Kidney epithelial cell (primary cell): ENCODE measurements at regions not wholly inside any gene's neighbourhood (a gene's known extent, or its start where the extent isn't known, plus 50 kb on each side); places are given as distances from the start of the nearest gene placed in this dataset.

Source experiments
- DNase-seq: peaks from one replicate; pipeline ENCODE4 v3.0.0-alpha.2; 2010; ENCODE audit warnings: low read depth
- H3K27me3 ChIP-seq: 2 replicates; pipeline ENCODE4 v1.6.0; 2011; ENCODE audit warnings: low read length; ENCODE audit not compliant: control insufficient read depth, insufficient read depth
- H3K36me3 ChIP-seq: 2 replicates; pipeline ENCODE4 v1.5.1; 2011; ENCODE audit warnings: low read length; ENCODE audit not compliant: control insufficient read depth, insufficient read depth
- H3K4me3 ChIP-seq: 2 replicates; pipeline ENCODE4 v1.5.1; 2011; ENCODE audit warnings: low read depth, mild to moderate bottlenecking, control low read depth, low read length
- TF ChIP-seq, protein P1 (sequence below): IDR thresholded peaks from 2 replicates; pipeline ENCODE4 v1.5.1; 2011; ENCODE audit warnings: mild to moderate bottlenecking, moderate library complexity, low read length, control low read depth, inconsistent platforms; ENCODE audit not compliant: insufficient read depth, poor library complexity, severe bottlenecking

DNA sequence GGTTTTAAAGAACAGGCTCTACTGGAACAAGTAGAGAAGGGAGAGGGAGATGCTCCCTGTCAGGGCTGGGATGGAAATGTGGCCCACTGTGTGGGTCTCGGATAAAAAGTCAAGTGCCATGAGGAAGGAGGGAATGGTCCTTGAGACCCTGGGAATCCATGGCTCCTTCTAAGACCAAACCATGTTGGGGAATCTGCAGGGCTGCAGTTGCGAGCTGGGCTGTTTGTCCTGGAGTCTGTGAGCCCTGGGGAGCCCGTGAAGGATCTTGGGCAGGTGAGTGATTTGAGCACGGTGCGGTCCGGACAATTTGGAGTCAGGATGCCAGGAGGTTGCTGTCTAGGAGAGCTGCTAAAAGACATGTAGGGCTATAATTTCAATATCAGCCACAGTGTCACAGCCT is 359.4 kb downstream of the FGF9 start:
- DNase-seq = no peak

DNA sequence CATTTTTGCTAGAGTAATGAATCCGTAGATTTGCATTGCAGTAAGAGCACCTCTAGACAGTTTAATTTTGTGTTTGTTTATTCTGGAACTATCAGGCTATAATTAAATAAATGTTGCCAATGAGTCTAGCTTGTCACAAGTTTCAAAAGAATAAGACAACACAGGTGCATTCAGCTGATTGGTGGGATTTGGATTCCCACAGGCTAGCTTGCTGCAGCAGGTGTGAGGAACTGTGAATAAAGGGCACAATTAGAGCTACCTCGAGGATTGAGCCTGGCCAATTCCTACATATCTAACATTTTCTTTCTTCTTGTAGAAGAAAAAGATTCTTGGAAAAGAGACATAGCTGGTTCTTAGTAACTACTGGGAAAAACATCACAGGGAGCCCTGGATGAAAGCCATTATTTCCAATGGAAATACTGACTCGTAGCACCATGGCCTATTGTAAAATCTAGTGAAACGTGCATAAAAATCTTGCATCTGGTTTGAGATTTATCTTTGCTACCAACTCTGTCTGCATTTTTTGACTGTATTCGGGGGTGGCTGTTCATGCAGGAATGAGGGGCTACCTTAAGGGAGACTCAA is 360.9 kb downstream of the FGF9 start:
- Histone ChIP-seq H3K36me3 (no peaks in the 10 kb centered on the region), H3K4me3 (no peak overlapping the region), H3K27me3 (no peaks in the 10 kb centered on the region)
- DNase-seq = no peak
- TF ChIP-seq, protein P1, sequence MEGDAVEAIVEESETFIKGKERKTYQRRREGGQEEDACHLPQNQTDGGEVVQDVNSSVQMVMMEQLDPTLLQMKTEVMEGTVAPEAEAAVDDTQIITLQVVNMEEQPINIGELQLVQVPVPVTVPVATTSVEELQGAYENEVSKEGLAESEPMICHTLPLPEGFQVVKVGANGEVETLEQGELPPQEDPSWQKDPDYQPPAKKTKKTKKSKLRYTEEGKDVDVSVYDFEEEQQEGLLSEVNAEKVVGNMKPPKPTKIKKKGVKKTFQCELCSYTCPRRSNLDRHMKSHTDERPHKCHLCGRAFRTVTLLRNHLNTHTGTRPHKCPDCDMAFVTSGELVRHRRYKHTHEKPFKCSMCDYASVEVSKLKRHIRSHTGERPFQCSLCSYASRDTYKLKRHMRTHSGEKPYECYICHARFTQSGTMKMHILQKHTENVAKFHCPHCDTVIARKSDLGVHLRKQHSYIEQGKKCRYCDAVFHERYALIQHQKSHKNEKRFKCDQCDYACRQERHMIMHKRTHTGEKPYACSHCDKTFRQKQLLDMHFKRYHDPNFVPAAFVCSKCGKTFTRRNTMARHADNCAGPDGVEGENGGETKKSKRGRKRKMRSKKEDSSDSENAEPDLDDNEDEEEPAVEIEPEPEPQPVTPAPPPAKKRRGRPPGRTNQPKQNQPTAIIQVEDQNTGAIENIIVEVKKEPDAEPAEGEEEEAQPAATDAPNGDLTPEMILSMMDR = no peak

More for the DNA sequence above, 359.4 kb downstream of the FGF9 start:
- Histone ChIP-seq H3K4me3 (no peak overlapping the region), H3K27me3 (no peaks in the 10 kb centered on the region), H3K36me3 (no peaks in the 10 kb centered on the region)
- TF ChIP-seq, protein P1 = no peak

DNA sequence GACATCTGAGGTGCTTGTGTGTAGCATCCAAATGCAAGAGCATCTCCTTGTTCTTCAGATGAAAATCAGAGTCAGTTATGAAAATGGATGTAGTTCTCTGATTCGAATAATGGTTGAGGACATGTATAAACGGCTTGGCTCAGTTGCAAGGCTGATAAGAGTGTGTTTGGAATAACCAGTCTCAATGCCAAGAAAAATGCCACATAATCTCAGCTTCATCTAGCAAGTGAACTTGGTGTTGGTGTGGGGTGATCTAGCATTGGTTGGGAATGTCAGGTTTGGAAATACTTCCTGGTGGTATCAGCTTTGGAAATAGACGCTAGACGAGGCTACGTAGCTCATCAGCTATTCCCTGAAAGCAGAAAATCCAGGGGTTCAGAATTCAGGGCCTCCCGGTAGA is 362.0 kb downstream of the FGF9 start:
- no peak overlapping the region for H3K4me3 ChIP-seq

DNA sequence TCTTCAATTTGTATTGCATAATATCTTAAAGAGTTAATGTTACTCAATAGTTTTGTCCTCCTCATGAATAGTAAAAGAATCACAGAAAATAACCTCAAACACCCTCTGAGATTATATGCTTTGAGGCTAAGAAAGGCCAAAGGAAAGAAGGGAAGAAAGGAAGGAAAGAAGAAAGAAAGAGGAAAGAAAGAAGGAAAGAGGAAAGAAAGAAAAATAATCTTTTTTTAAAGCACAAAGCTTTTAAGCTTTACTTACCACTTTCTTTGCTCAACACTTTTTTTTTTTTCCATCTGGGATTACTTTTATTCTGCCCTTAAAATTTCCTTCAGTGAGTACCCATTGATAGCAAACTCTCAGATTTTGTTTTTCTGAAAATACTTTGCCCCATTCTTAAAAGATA is 369.1 kb downstream of the FGF9 start:
- DNase-seq = no peak

More for the DNA sequence above, 362.0 kb downstream of the FGF9 start:
- TF ChIP-seq, protein P1 = no peak
- DNase-seq = no peak
- Histone ChIP-seq H3K27me3 (no peaks in the 10 kb centered on the region), H3K36me3 (no peaks in the 10 kb centered on the region)

DNA sequence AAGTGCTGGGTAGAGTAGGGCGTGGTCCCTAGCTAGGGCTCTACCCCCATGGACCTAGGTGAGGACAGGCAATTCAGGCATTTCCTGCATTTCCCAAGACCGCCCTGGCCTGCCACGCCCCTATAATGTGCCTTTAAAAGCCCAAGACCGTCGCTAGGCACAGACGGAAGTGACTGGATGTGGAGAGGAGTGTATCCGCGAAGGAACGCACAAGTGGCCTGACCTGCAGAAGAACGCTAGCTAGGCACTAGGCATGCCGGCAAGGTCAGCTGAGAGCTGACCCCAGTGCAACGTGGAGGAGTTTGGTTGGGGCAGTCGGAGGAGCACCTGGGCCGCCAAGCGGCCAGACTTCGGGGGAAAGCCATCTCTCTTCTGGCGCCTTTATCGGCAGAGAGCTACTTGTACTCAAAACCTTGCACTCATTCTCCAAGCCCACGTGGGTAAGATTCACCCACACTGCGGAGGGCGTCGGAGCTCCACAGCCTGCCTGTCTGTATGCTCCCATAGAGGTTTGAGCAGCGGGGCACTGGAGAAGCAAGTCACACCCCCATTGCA is 370.0 kb downstream of the FGF9 start:
- Histone ChIP-seq H3K27me3 (no peaks in the 10 kb centered on the region), H3K4me3 (no peak overlapping the region), H3K36me3 (no peaks in the 10 kb centered on the region)
- TF ChIP-seq, protein P1 = no peak
- DNase-seq = no peak

More for the DNA sequence above, 369.1 kb downstream of the FGF9 start:
- TF ChIP-seq, protein P1 = no peak
- Histone ChIP-seq H3K4me3 (no peak overlapping the region), H3K27me3 (no peaks in the 10 kb centered on the region), H3K36me3 (no peaks in the 10 kb centered on the region)

DNA sequence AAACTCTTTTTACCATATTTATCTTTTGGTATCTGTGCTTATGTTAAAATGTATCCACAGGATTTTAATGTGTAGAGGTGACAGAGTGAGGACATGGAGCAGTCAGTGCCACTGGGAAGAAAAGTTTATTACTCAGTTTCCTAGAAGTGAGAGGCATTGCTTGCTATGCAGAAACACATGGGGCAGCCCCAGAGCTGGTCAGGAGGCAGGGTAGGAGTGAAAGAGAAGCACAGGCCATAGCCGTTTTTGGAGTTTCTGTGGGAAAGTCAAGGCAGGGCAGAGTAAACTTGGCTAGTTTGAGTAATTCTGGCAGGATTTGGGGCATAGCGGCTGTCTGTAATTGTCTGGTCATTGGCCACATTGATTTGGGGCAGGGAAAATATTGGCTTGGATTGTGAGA is 370.9 kb downstream of the FGF9 start:
- Histone ChIP-seq H3K27me3 (no peaks in the 10 kb centered on the region), H3K36me3 (no peaks in the 10 kb centered on the region), H3K4me3 (no peak overlapping the region)
- no peak for DNase-seq
- TF ChIP-seq, protein P1 = no peak
